ENCODE measurements at regions not wholly inside any gene's neighbourhood (a gene's known extent, or its start where the extent isn't known, plus 50 kb on each side); places are given as distances from the start of the nearest gene placed in this dataset.
"Not testable (repeated sequence)": the region's sequence is repeated elsewhere in the genome, so short reads cannot be mapped to it uniquely, and the experiment has no call there.

DNA sequence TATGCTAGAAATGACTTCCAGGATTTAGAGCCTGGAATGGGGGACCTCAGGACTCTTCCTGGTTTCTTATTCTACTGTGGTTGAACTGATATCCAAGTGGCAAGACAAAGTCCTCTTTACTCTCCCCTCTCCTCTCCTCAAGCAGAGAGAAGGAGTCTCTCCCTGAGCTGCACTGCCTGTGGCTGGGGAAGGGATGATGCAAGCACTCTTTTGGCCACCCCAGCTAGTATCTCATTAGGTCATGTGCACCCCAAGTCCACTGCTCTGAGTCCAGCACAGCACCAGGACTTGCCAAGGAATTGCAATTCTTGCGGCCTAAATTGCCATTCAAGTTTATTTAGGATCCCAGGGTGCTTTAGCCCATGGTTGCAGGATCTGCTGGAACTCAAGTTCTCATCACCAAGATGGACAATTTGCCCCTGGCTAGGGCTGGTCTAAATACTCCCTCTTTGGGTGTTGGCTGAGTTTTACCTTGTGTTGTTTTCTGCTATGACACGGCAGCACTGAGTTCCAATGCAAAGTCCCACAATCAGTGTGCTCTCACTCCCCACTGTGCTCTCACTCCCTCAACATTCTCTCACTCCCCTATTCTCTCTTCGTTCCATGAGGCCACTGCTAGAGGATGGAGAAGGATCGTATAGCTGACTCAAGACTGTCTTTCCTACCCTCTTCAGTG is 172.2 kb downstream of the TM2D1 start:
- Histone ChIP-seq H3K4me1 (ENCODE audit: control insufficient read depth, insufficient read depth, low read length) (no peaks in the 10 kb centered on the region), H3K4me3 (ENCODE audit: low read length) (no peak overlapping the region)
- no peak for DNase-seq (ENCODE audit: low read depth)

DNA sequence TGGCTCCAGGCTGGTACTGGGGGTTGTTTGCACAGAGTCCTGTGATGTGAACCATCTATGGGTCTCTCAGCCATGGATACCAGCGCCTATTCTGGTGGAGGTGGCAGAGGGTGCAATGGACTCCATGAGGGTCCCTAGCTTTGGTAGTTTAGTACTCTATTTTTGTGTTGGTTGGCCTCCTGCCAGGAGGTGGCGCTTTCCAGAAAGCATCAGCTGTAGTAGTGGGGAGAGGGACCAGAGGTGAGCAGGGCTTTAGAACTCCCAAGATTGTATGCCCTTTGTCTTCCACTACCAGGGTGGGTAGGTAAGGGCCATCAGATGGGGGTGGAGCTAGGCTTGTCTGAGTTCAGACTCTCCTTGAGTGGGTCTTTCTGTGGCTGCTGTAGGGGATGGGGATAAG is 177.6 kb downstream of the TM2D1 start:
- H3K36me3 ChIP-seq (ENCODE audit: control insufficient read depth, insufficient read depth, low read length, severe bottlenecking); H3K4me1 ChIP-seq (ENCODE audit: control insufficient read depth, insufficient read depth, low read length); H3K9me3 ChIP-seq (ENCODE audit: control insufficient read depth, low read length); H3K4me3 ChIP-seq (ENCODE audit: low read length); DNase-seq (ENCODE audit: low read depth); H3K27me3 ChIP-seq (replicated peaks; ENCODE audit: control insufficient read depth, insufficient read depth, low read length); H3K9ac ChIP-seq (ENCODE audit: low read length): not testable (repeated sequence)

More for the DNA sequence above, 172.2 kb downstream of the TM2D1 start:
- no peak overlapping the region for H3K9ac ChIP-seq (ENCODE audit: low read length)
- H3K9me3 ChIP-seq (ENCODE audit: control insufficient read depth, low read length), result peaks cover 15% of the 10 kb centered on the region
- H3K36me3 ChIP-seq (ENCODE audit: control insufficient read depth, insufficient read depth, low read length, severe bottlenecking), result no peaks in the 10 kb centered on the region
- no peaks in the 10 kb centered on the region for H3K27me3 ChIP-seq (replicated peaks; ENCODE audit: control insufficient read depth, insufficient read depth, low read length)

DNA sequence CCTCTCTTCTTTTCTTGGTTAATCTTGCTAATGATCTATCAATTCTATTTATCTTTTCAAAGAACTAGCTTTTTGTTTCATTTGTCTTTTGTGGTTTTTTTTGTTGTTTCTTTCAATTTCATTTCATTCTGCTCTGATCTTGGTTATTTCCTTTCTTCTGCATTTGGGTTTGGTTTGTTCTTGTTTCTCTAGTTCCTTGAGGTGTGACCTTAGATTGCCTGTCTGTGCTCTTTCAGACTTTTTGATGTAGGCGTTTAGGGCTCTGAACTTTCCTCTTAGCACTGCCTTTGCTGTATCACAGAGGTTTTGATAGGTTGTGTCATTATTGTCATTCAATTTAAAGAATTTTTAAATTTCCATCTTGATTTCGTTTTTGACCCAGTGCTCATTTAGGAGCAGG is 180.1 kb downstream of the TM2D1 start:
- not testable (repeated sequence) for H3K9me3 ChIP-seq (ENCODE audit: control insufficient read depth, low read length); H3K36me3 ChIP-seq (ENCODE audit: control insufficient read depth, insufficient read depth, low read length, severe bottlenecking); DNase-seq (ENCODE audit: low read depth); H3K27me3 ChIP-seq (replicated peaks; ENCODE audit: control insufficient read depth, insufficient read depth, low read length); H3K9ac ChIP-seq (ENCODE audit: low read length); H3K4me3 ChIP-seq (ENCODE audit: low read length); H3K4me1 ChIP-seq (ENCODE audit: control insufficient read depth, insufficient read depth, low read length)

- H3K9ac ChIP-seq (ENCODE audit: low read length); H3K4me1 ChIP-seq (ENCODE audit: control insufficient read depth, insufficient read depth, low read length); H3K9me3 ChIP-seq (ENCODE audit: control insufficient read depth, low read length); H3K36me3 ChIP-seq (ENCODE audit: control insufficient read depth, insufficient read depth, low read length, severe bottlenecking); DNase-seq (ENCODE audit: low read depth); H3K4me3 ChIP-seq (ENCODE audit: low read length); H3K27me3 ChIP-seq (replicated peaks; ENCODE audit: control insufficient read depth, insufficient read depth, low read length): not testable (repeated sequence)
Measured at GRCh38 chr1:61543498-61543897, 181.4 kb downstream of the TM2D1 start.

DNA sequence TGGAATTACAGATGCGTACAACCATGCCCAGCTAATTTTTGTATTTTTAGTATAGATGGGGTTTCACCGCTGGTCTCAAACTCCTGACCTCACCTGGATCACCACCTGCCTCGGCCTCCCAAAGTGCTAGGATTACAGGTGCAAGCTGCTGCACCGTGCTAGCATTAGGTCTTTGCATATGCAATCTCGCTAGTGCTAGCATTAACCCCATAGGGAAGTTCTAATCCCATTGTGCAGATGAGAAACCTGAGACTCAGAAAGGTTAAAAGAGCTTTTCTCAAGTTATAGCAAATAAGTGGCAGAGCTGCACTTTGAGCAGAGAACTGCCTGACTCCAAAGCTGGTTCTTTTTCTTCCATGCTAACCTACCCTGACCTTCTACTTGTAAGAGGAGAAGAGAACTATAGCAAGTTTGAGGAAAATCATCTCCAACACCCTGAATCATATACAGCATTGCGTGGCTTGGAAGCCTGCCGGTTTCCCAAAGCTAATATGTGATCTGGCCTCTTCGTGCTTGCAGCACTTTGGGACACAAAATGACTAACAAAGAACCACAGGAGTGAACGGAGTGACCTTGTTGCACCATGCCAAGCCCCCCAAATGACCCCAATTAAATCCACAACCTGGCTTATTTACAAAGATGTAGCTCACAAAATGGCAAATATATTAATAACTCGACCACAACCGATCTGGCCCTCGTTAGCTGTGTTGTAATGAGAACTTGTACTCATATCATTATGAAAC is 185.1 kb downstream of the TM2D1 start:
- Histone ChIP-seq H3K9me3 (ENCODE audit: control insufficient read depth, low read length) (peaks cover 4% of the 10 kb centered on the region), H3K36me3 (ENCODE audit: control insufficient read depth, insufficient read depth, low read length, severe bottlenecking) (no peaks in the 10 kb centered on the region), H3K4me1 (ENCODE audit: control insufficient read depth, insufficient read depth, low read length) (peaks cover 7% of the 10 kb centered on the region), H3K27me3 (replicated peaks; ENCODE audit: control insufficient read depth, insufficient read depth, low read length) (no peaks in the 10 kb centered on the region), H3K4me3 (ENCODE audit: low read length) (no peak overlapping the region), H3K9ac (ENCODE audit: low read length) (no peak overlapping the region)
- peak; percentile 25 for DNase-seq (ENCODE audit: low read depth)

GRCh38 chr1:61538228-61538627 is 186.7 kb downstream of the TM2D1 start:
- H3K9me3 ChIP-seq (ENCODE audit: control insufficient read depth, low read length), result peaks cover 8% of the 10 kb centered on the region
- no peak overlapping the region for H3K4me3 ChIP-seq (ENCODE audit: low read length)
- H3K36me3 ChIP-seq (ENCODE audit: control insufficient read depth, insufficient read depth, low read length, severe bottlenecking), result no peaks in the 10 kb centered on the region
- no peak for DNase-seq (ENCODE audit: low read depth)
- H3K9ac ChIP-seq (ENCODE audit: low read length), result no peak overlapping the region
- H3K4me1 ChIP-seq (ENCODE audit: control insufficient read depth, insufficient read depth, low read length), result peaks cover 7% of the 10 kb centered on the region
- H3K27me3 ChIP-seq (replicated peaks; ENCODE audit: control insufficient read depth, insufficient read depth, low read length), result no peaks in the 10 kb centered on the region

DNA sequence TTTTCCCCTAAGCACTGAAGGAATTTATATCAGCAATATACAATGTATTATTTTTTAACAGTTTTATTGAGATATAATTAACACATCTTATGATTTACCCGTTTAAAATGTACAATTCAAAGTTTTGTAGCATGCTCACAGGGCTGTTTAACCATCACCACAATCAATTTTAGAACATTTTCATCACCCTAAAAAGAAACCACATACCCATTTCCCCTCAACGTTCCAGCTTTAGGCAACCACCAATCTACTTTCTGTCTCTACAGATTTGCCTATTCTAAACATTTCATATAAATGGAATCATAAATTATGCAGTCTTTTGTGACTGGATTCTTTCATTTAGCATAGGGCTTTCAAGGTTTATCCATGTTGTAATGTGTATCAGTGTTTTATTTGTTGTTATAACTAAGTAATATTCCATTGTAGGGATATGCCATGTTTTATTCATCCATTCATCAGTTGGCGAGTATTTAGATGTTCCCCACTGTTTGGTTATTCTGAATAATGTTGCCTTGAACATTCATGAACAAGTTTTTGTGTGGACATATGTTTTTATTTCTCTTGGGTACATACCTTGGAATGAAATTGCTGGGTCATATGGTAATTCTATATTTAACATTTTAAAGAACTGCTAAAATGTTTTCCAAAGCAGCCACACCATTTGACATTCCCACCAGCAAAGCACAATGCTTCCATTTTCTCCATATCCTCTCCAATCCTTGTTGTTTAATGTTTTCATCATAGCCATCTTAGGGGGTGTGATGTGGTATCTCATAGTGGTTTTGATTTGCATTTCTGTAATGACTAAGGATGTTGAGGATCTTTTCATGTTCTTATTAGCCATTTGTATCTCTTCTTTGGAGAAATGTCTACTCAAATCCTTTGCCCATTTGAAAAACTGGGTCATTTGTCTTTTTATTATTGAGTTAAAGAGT is 188.5 kb downstream of the TM2D1 start:
- H3K9ac ChIP-seq (ENCODE audit: low read length), result no peak overlapping the region
- peaks cover 7% of the 10 kb centered on the region for H3K4me1 ChIP-seq (ENCODE audit: control insufficient read depth, insufficient read depth, low read length)
- no peaks in the 10 kb centered on the region for H3K36me3 ChIP-seq (ENCODE audit: control insufficient read depth, insufficient read depth, low read length, severe bottlenecking)
- H3K4me3 ChIP-seq (ENCODE audit: low read length), result no peak overlapping the region
- DNase-seq (ENCODE audit: low read depth), result no peak
- H3K9me3 ChIP-seq (ENCODE audit: control insufficient read depth, low read length), result peaks cover 8% of the 10 kb centered on the region
- H3K27me3 ChIP-seq (replicated peaks; ENCODE audit: control insufficient read depth, insufficient read depth, low read length), result no peaks in the 10 kb centered on the region

DNA sequence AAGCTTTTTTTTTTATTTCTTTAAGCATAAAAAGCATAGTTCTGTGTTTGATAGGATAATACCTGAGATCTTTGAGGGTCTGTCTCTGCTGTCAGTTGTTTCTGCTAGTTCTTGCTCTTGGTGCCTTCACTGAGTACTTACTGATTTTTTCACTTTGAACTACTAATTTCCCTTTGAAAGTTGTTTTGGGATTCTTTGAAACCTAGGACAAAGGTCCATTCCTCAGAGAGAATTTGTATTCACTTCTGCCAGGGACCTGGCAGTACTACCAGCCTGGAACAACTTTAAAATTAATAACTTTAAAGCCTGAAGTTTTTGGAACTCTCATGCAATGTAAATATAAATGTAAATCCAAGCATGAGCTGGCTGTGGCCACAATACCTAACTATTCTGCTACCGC is 190.1 kb downstream of the TM2D1 start:
- H3K9me3 ChIP-seq (ENCODE audit: control insufficient read depth, low read length), result peaks cover 8% of the 10 kb centered on the region
- no peaks in the 10 kb centered on the region for H3K27me3 ChIP-seq (replicated peaks; ENCODE audit: control insufficient read depth, insufficient read depth, low read length)
- peaks cover 3% of the 10 kb centered on the region for H3K4me1 ChIP-seq (ENCODE audit: control insufficient read depth, insufficient read depth, low read length)
- no peaks in the 10 kb centered on the region for H3K36me3 ChIP-seq (ENCODE audit: control insufficient read depth, insufficient read depth, low read length, severe bottlenecking)
- no peak for DNase-seq (ENCODE audit: low read depth)
- no peak overlapping the region for H3K4me3 ChIP-seq (ENCODE audit: low read length)
- no peak overlapping the region for H3K9ac ChIP-seq (ENCODE audit: low read length)

DNA sequence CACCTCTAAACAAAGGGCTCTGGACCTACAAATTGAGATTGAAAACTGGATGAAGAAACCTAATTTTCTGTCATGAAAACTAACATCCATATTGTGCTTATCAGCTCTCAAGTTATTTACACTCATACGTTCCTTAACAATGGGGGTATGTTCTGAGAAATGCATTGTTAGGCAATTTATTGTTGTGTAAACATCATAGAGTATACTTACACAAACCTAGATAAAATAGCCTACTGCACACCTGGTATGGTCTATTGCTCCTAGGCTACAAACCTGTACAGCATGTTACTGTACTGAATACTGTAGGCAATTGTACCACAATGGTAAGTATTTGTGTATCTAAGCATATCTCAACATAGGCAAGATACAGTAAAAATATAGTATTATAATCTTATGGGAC is 191.4 kb downstream of the TM2D1 start:
- peaks cover 8% of the 10 kb centered on the region for H3K9me3 ChIP-seq (ENCODE audit: control insufficient read depth, low read length)
- no peak overlapping the region for H3K9ac ChIP-seq (ENCODE audit: low read length)
- no peaks in the 10 kb centered on the region for H3K4me1 ChIP-seq (ENCODE audit: control insufficient read depth, insufficient read depth, low read length)
- H3K27me3 ChIP-seq (replicated peaks; ENCODE audit: control insufficient read depth, insufficient read depth, low read length), result no peaks in the 10 kb centered on the region
- H3K4me3 ChIP-seq (ENCODE audit: low read length), result no peak overlapping the region
- no peaks in the 10 kb centered on the region for H3K36me3 ChIP-seq (ENCODE audit: control insufficient read depth, insufficient read depth, low read length, severe bottlenecking)
- no peak for DNase-seq (ENCODE audit: low read depth)

DNA sequence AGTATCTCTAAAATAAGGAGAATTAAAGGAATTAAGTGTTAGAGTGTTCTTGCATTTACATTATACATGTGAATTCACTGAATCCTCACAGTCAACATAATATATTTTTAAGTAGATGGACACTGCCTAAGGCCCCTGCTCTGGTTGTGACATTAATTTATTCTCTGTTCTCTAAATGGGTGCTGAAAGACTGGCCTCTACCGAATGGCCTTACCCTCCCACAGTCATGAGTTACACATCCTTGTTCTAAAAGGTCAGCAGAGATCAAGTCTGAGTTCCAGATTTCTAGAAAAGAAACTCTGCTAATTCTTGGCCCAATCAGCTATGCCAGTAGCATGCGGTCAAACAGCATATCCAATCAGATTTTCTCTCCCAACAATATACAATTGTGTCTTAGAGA is 193.2 kb downstream of the TM2D1 start:
- H3K4me1 ChIP-seq (ENCODE audit: control insufficient read depth, insufficient read depth, low read length), result no peaks in the 10 kb centered on the region
- DNase-seq (ENCODE audit: low read depth), result no peak
- H3K4me3 ChIP-seq (ENCODE audit: low read length), result no peak overlapping the region
- H3K27me3 ChIP-seq (replicated peaks; ENCODE audit: control insufficient read depth, insufficient read depth, low read length), result no peaks in the 10 kb centered on the region
- no peaks in the 10 kb centered on the region for H3K36me3 ChIP-seq (ENCODE audit: control insufficient read depth, insufficient read depth, low read length, severe bottlenecking)
- H3K9me3 ChIP-seq (ENCODE audit: control insufficient read depth, low read length), result peaks cover 3% of the 10 kb centered on the region
- no peak overlapping the region for H3K9ac ChIP-seq (ENCODE audit: low read length)

DNA sequence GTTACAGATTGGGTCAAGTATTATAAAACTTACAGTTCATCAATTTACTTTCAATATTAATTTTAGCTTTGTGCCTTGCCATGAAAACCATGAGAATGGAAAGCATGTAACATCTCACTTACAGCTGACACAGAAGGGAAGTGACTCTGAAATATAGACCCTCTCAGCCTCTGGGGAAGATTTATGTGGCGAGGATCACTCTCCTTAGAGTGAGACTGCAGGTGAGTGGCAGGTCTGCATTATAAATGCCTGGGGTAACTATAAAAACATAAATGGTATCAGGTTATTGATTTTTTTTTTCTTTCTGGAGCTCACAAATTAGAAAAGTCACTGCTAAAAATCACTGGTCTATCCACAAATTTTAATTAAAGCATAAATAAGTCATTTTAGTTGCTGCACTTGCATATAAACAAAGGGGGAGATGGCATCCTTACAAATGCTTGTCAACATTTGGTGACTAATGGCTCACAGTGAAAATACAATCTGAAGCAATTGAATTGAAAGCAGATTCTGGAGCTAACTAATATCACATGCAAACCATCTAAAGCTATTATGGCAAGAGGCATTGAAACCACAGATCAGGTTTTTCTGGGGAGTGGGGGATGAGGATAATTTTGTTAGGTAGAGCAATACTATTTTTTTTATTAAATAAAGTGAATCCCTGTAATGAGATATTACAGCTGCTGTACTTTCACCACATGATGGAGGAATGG is 200.9 kb downstream of the TM2D1 start:
- Histone ChIP-seq H3K9me3 (ENCODE audit: control insufficient read depth, low read length) (no peaks in the 10 kb centered on the region), H3K36me3 (ENCODE audit: control insufficient read depth, insufficient read depth, low read length, severe bottlenecking) (no peaks in the 10 kb centered on the region), H3K27me3 (replicated peaks; ENCODE audit: control insufficient read depth, insufficient read depth, low read length) (no peaks in the 10 kb centered on the region), H3K4me3 (ENCODE audit: low read length) (no peak overlapping the region), H3K4me1 (ENCODE audit: control insufficient read depth, insufficient read depth, low read length) (peaks cover 22% of the 10 kb centered on the region), H3K9ac (ENCODE audit: low read length) (no peak overlapping the region)
- DNase-seq (ENCODE audit: low read depth), result peak; percentile 70
